GM12892 (cell line): ENCODE measurements at regions not wholly inside any gene's neighbourhood (a gene's known extent, or its start where the extent isn't known, plus 50 kb on each side); places are given as distances from the start of the nearest gene placed in this dataset.

Source experiments
- POLR2A ChIP-seq: IDR thresholded peaks from 2 replicates; pipeline ENCODE4 v1.6.1; 2011; ENCODE audit warnings: low read depth, low read length, control low read depth
- POLR2AphosphoS5 ChIP-seq: IDR thresholded peaks from 2 replicates; pipeline ENCODE4 v1.6.1; 2011; ENCODE audit warnings: low read depth, low read length, control low read depth
- TAF1 ChIP-seq: IDR thresholded peaks from 2 replicates; pipeline ENCODE4 v1.6.1; 2011; ENCODE audit warnings: low read depth, mild to moderate bottlenecking, control low read depth, low read length, borderline replicate concordance

DNA sequence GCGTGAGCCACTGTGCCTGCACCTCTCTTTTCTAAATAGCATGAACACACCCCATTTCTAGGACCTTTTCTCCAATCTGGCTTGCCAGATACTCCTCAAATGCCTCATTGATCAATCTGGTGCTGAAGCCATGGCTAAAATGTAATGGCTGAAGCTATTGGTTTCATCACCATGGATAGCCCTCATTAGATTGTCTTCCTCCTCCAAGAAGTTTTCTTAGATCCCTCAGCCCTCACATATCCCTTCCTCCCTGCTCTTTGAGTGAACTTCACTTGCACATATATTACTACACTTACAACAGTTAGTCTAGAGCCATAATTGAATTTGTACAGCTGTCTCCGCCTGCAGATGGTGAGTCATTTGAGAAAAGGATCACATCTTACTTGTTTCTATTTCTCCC lies 77.9 kb upstream of the TOX3 start:
- TF ChIP-seq POLR2A = no peak
- no peak for TF ChIP-seq TAF1
- TF ChIP-seq POLR2AphosphoS5 = no peak
